ENCODE measurements at regions not wholly inside any gene's neighbourhood (a gene's known extent, or its start where the extent isn't known, plus 50 kb on each side); places are given as distances from the start of the nearest gene placed in this dataset.
"Not testable (repeated sequence)": the region's sequence is repeated elsewhere in the genome, so short reads cannot be mapped to it uniquely, and the experiment has no call there.

GRCh38 chr13:65597839-65598818, 1632.0 kb downstream of the PCDH9 start:
- no peak for DNase-seq (ENCODE audit: low read depth)

- no peak for DNase-seq (ENCODE audit: low read depth)
Measured at GRCh38 chr13:65595916-65596315, 1634.2 kb downstream of the PCDH9 start.

GRCh38 chr13:65594298-65594781, 1635.8 kb downstream of the PCDH9 start:
- no peak for DNase-seq (ENCODE audit: low read depth)

GRCh38 chr13:65593298-65593874, 1636.8 kb downstream of the PCDH9 start:
- no peak for DNase-seq (ENCODE audit: low read depth)

GRCh38 chr13:65592731-65593130, 1637.4 kb downstream of the PCDH9 start:
- DNase-seq (ENCODE audit: low read depth): no peak

GRCh38 chr13:65585346-65585745, 1644.8 kb downstream of the PCDH9 start:
- DNase-seq (ENCODE audit: low read depth): no peak

- DNase-seq (ENCODE audit: low read depth): no peak
Measured at GRCh38 chr13:65584126-65584525, 1646.0 kb downstream of the PCDH9 start.

- no peak for DNase-seq (ENCODE audit: low read depth)
Measured at GRCh38 chr13:65582160-65582559, 1648.0 kb downstream of the PCDH9 start.

GRCh38 chr13:65564561-65564960, 1665.6 kb downstream of the PCDH9 start:
- not testable (repeated sequence) for DNase-seq (ENCODE audit: low read depth)

- DNase-seq (ENCODE audit: low read depth): no peak
Measured at GRCh38 chr13:65562305-65562704, 1667.8 kb downstream of the PCDH9 start.

- no peak for DNase-seq (ENCODE audit: low read depth)
Measured at GRCh38 chr13:65560936-65561335, 1669.2 kb downstream of the PCDH9 start.

- DNase-seq (ENCODE audit: low read depth): no peak
Measured at GRCh38 chr13:65555962-65556361, 1674.2 kb downstream of the PCDH9 start.

GRCh38 chr13:65553096-65553727, 1676.9 kb downstream of the PCDH9 start:
- no peak for DNase-seq (ENCODE audit: low read depth)

- DNase-seq (ENCODE audit: low read depth): no peak
Measured at GRCh38 chr13:65551208-65551607, 1678.9 kb downstream of the PCDH9 start.

- DNase-seq (ENCODE audit: low read depth): no peak
Measured at GRCh38 chr13:65540175-65540574, 1690.0 kb downstream of the PCDH9 start.

GRCh38 chr13:65535370-65535769, 1694.8 kb downstream of the PCDH9 start:
- no peak for DNase-seq (ENCODE audit: low read depth)

GRCh38 chr13:65532231-65532630, 1697.9 kb downstream of the PCDH9 start:
- DNase-seq (ENCODE audit: low read depth): no peak

GRCh38 chr13:65530688-65531087, 1699.4 kb downstream of the PCDH9 start:
- DNase-seq (ENCODE audit: low read depth): no peak

GRCh38 chr13:65529541-65529940, 1700.6 kb downstream of the PCDH9 start:
- no peak for DNase-seq (ENCODE audit: low read depth)

- no peak for DNase-seq (ENCODE audit: low read depth)
Measured at GRCh38 chr13:65508745-65509144, 1721.4 kb downstream of the PCDH9 start.

GRCh38 chr13:65508338-65508737, 1721.8 kb downstream of the PCDH9 start:
- DNase-seq (ENCODE audit: low read depth): no peak

GRCh38 chr13:65505941-65506340, 1724.2 kb downstream of the PCDH9 start:
- no peak for DNase-seq (ENCODE audit: low read depth)

GRCh38 chr13:65504213-65504612, 1725.9 kb downstream of the PCDH9 start:
- no peak for DNase-seq (ENCODE audit: low read depth)

Measured in CMK (cell line).